ENCODE measurements at regions not wholly inside any gene's neighbourhood (a gene's known extent, or its start where the extent isn't known, plus 50 kb on each side); places are given as distances from the start of the nearest gene placed in this dataset.

DNA sequence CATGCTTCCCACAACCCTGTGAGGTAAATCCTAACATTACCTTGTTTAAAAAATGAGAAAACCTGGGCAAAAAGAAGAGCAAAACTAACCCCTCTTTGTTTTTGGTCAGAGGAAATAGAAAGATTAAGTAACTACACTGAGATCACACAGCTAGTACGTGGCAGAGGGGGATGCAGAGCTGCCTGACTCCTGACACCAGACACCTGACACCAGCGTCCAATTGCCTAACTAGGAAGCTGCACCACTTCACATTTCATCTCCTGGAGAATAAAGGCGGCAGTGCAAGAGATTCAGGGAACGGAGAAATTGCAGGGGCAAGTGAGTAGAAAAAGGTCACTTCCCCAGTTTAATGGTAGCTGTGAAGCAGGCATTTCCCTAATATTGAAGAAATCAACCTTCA lies 229.3 kb upstream of the PTBP2 start:
- intact Hi-C loops (cut with DNase I): no loop called here
- 32 to 33% methylated on average over 4 of the region's 4 CpGs for WGBS, 2 donors
- Histone ChIP-seq H3K36me3 (replicated peaks in 1 of 2; ENCODE audit: insufficient read depth in 1 of 2, low read depth in 2 of 2) (no peaks in the 10 kb centered on the region), H3K27ac (no peak overlapping the region), H3K27me3 (no peaks in the 10 kb centered on the region), H3K4me1 (peaks cover 6% of the 10 kb centered on the region), H3K4me3 (no peak overlapping the region), H3K9me3 (no peaks in the 10 kb centered on the region)
- TF ChIP-seq CTCF (IDR thresholded peaks at IDR 0.05) (no peak), POLR2A (IDR thresholded peaks at IDR 0.05) (no peak)
- DNase-seq (no peak), ATAC-seq (no peak)

DNA sequence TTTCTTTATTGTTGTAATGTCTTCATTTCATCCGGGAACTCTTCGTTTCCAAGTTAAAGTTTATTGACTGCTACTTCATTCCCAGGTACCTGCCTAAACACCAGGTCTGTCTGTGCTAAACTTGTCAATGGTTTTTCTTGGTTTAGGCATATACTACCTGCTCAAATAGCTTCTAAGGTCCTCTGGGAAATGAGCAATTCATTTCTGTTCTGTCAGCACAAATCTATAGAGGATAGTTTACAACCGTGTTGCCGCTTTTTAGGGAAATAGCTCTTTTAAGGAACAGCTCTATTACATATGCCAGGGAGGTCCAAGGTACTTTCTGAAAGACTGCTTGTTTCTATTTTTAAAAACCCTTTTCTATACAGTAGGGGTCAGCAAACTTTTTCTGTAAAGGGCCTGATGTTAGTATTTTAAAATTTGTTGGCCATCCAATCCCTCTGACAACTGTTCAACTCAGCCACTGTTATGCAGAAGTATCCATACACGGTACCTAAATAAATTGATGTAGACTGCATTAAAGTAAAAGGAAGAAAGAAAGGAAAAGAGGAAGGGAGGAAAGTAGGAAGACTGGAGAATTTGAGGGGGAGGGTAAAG lies 222.7 kb upstream of the PTBP2 start:
- Histone ChIP-seq H3K27me3 (no peaks in the 10 kb centered on the region), H3K36me3 (replicated peaks in 1 of 2; ENCODE audit: insufficient read depth in 1 of 2, low read depth in 2 of 2) (no peaks in the 10 kb centered on the region), H3K4me3 (no peak overlapping the region), H3K4me1 (no peaks in the 10 kb centered on the region), H3K9me3 (no peaks in the 10 kb centered on the region), H3K27ac (no peak overlapping the region)
- DNase-seq: no peak
- TF ChIP-seq CTCF (IDR thresholded peaks at IDR 0.05) (no peak), POLR2A (IDR thresholded peaks at IDR 0.05) (no peak)
- WGBS, 2 donors: 60 to 77% methylated on average over 5 of the region's 5 CpGs
- intact Hi-C loops (cut with DNase I): no loop called here
- ATAC-seq: no peak

DNA sequence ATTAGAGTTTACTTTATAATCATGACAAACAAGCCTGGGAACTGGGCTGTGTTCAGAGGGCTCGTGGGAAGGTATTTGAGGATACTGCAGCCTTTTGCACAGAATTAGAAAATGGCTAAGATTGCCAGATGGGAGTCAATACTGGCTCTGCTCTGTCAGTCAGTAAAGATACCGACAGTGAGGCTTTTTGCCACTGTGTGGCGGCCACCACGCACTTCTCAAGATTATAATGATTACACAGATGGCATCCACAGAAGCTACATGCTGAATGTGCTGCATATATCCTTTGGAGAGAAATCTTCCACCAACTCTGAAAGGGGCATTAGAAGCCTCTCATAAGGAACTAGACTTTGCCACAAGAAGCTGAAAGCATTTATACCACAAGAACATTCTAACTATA lies 213.4 kb upstream of the PTBP2 start:
- H3K9me3 ChIP-seq: no peaks in the 10 kb centered on the region
- DNase-seq (no peak), ATAC-seq (no peak)
- no peak overlapping the region for H3K27ac ChIP-seq
- H3K4me3 ChIP-seq: no peak overlapping the region
- intact Hi-C loops (cut with DNase I): no loop called here
- no peaks in the 10 kb centered on the region for H3K36me3 ChIP-seq (replicated peaks in 1 of 2; ENCODE audit: insufficient read depth in 1 of 2, low read depth in 2 of 2)
- TF ChIP-seq CTCF (IDR thresholded peaks at IDR 0.05) (no peak), POLR2A (IDR thresholded peaks at IDR 0.05) (no peak)
- no peaks in the 10 kb centered on the region for H3K4me1 ChIP-seq
- WGBS, 2 donors: 40 to 61% methylated on average over 4 of the region's 4 CpGs
- H3K27me3 ChIP-seq: no peaks in the 10 kb centered on the region

DNA sequence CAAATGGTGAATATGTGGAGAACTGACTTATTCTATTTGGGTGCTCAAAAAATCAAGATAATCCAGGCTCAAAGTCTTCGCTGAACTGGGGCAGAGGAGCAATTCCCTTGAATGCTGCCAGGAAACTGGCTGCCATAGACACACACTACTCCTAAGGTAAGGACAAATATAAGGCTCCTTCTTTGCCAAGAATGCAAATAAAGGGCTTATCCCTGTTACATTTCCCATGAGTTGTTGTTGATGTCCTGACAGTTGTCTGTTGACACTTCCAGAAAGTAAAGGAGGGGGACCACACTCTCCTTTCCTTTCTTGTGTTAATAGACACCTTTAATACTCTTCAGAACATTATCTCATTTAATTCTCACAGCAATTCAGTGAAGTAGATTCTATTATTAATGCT lies 212.2 kb upstream of the PTBP2 start:
- H3K4me1 ChIP-seq: no peaks in the 10 kb centered on the region
- TF ChIP-seq CTCF (IDR thresholded peaks at IDR 0.05) (no peak), POLR2A (IDR thresholded peaks at IDR 0.05) (no peak)
- no peaks in the 10 kb centered on the region for H3K36me3 ChIP-seq (replicated peaks in 1 of 2; ENCODE audit: insufficient read depth in 1 of 2, low read depth in 2 of 2)
- no peaks in the 10 kb centered on the region for H3K27me3 ChIP-seq
- intact Hi-C loops (cut with DNase I): no loop called here
- no peak overlapping the region for H3K4me3 ChIP-seq
- no peak for ATAC-seq
- 33 to 45% methylated on average over 1 of the region's 1 CpG for whole genome bisulfite sequencing, 2 donors
- no peak overlapping the region for H3K27ac ChIP-seq
- DNase-seq: no peak
- no peaks in the 10 kb centered on the region for H3K9me3 ChIP-seq

DNA sequence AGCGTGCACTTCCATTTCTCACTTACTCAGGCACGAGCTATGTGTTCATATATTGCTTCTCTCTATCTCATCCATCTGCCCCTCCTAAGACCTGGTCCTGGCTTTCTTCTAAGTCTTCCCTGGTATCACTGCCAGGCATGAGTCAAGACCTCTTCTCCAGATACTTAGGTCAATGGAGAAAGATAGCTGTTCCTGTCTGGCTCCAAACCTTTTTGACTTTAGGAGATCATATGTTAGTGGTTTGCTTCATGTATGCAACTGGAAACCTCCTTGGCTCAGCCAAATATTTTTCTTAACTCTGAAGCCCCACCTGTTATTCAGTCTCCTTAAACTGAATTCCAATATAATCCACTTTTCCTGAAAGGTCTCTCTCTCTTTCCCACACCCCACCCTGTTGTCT lies 211.6 kb upstream of the PTBP2 start:
- Histone ChIP-seq H3K9me3 (no peaks in the 10 kb centered on the region), H3K27me3 (no peaks in the 10 kb centered on the region), H3K36me3 (replicated peaks in 1 of 2; ENCODE audit: insufficient read depth in 1 of 2, low read depth in 2 of 2) (no peaks in the 10 kb centered on the region), H3K4me1 (no peaks in the 10 kb centered on the region), H3K27ac (no peak overlapping the region), H3K4me3 (no peak overlapping the region)
- intact Hi-C loops (cut with DNase I): no loop called here
- WGBS, 2 donors: 75 to 77% methylated on average over 2 of the region's 2 CpGs
- TF ChIP-seq POLR2A (IDR thresholded peaks at IDR 0.05) (no peak), CTCF (IDR thresholded peaks at IDR 0.05) (no peak)
- ATAC-seq (no peak), DNase-seq (no peak)
